ENCODE measurements at regions not wholly inside any gene's neighbourhood (a gene's known extent, or its start where the extent isn't known, plus 50 kb on each side); places are given as distances from the start of the nearest gene placed in this dataset.

GRCh38 chr13:54004026-54004699 lies 975.5 kb downstream of the OLFM4 start:
- H3K9me3 ChIP-seq (ENCODE audit: low read depth, low read length), result no peaks in the 10 kb centered on the region
- H3K27me3 ChIP-seq (ENCODE audit: insufficient read depth, low read length), result no peaks in the 10 kb centered on the region
- H3K4me3 ChIP-seq (ENCODE audit: insufficient read depth, low read length), result no peak overlapping the region
- H2AFZ ChIP-seq (ENCODE audit: low read length), result no peak overlapping the region
- H3K36me3 ChIP-seq (ENCODE audit: insufficient read depth, low read length), result no peaks in the 10 kb centered on the region
- no peaks in the 10 kb centered on the region for H3K79me2 ChIP-seq (ENCODE audit: insufficient read depth, low read length)
- H3K27ac ChIP-seq (ENCODE audit: low read depth, low read length), result no peak overlapping the region
- TF ChIP-seq CTCF (IDR thresholded peaks at IDR 0.05; ENCODE audit: extremely low read depth, low read depth, low read length), result no peak
- no peak overlapping the region for H3K4me2 ChIP-seq (ENCODE audit: insufficient read depth, low read length)
- no peaks in the 10 kb centered on the region for H4K20me1 ChIP-seq (ENCODE audit: insufficient read depth, low read length)
- H3K4me1 ChIP-seq (ENCODE audit: insufficient read depth, low read length), result no peaks in the 10 kb centered on the region
- no peak for DNase-seq (ENCODE audit: insufficient read length, low spot score, missing footprints)

GRCh38 chr13:54016542-54016941 lies 987.9 kb downstream of the OLFM4 start:
- Histone ChIP-seq H4K20me1 (ENCODE audit: insufficient read depth, low read length) (no peaks in the 10 kb centered on the region), H3K4me2 (ENCODE audit: insufficient read depth, low read length) (no peak overlapping the region), H3K79me2 (ENCODE audit: insufficient read depth, low read length) (no peaks in the 10 kb centered on the region), H3K4me3 (ENCODE audit: insufficient read depth, low read length) (no peak overlapping the region), H3K36me3 (ENCODE audit: insufficient read depth, low read length) (no peaks in the 10 kb centered on the region), H2AFZ (ENCODE audit: low read length) (no peak overlapping the region), H3K4me1 (ENCODE audit: insufficient read depth, low read length) (no peaks in the 10 kb centered on the region), H3K27me3 (ENCODE audit: insufficient read depth, low read length) (no peaks in the 10 kb centered on the region), H3K9me3 (ENCODE audit: low read depth, low read length) (no peaks in the 10 kb centered on the region), H3K27ac (ENCODE audit: low read depth, low read length) (no peak overlapping the region)
- no peak for TF ChIP-seq CTCF (IDR thresholded peaks at IDR 0.05; ENCODE audit: extremely low read depth, low read depth, low read length)
- DNase-seq (ENCODE audit: insufficient read length, low spot score, missing footprints), result no peak

- Histone ChIP-seq H3K79me2 (ENCODE audit: insufficient read depth, low read length) (no peaks in the 10 kb centered on the region), H3K27me3 (ENCODE audit: insufficient read depth, low read length) (no peaks in the 10 kb centered on the region), H3K4me1 (ENCODE audit: insufficient read depth, low read length) (no peaks in the 10 kb centered on the region), H3K4me2 (ENCODE audit: insufficient read depth, low read length) (no peak overlapping the region), H2AFZ (ENCODE audit: low read length) (no peak overlapping the region), H3K4me3 (ENCODE audit: insufficient read depth, low read length) (no peak overlapping the region), H3K36me3 (ENCODE audit: insufficient read depth, low read length) (no peaks in the 10 kb centered on the region), H4K20me1 (ENCODE audit: insufficient read depth, low read length) (no peaks in the 10 kb centered on the region), H3K27ac (ENCODE audit: low read depth, low read length) (no peak overlapping the region), H3K9me3 (ENCODE audit: low read depth, low read length) (peaks cover 2% of the 10 kb centered on the region)
- no peak for DNase-seq (ENCODE audit: insufficient read length, low spot score, missing footprints)
- no peak for TF ChIP-seq CTCF (IDR thresholded peaks at IDR 0.05; ENCODE audit: extremely low read depth, low read depth, low read length)
Measured at GRCh38 chr13:54018485-54018884, 989.9 kb downstream of the OLFM4 start.

- H3K27me3 ChIP-seq (ENCODE audit: insufficient read depth, low read length), result no peaks in the 10 kb centered on the region
- no peaks in the 10 kb centered on the region for H4K20me1 ChIP-seq (ENCODE audit: insufficient read depth, low read length)
- H3K27ac ChIP-seq (ENCODE audit: low read depth, low read length), result no peak overlapping the region
- H3K79me2 ChIP-seq (ENCODE audit: insufficient read depth, low read length), result no peaks in the 10 kb centered on the region
- H3K9me3 ChIP-seq (ENCODE audit: low read depth, low read length), result no peaks in the 10 kb centered on the region
- H3K4me1 ChIP-seq (ENCODE audit: insufficient read depth, low read length), result no peaks in the 10 kb centered on the region
- no peaks in the 10 kb centered on the region for H3K36me3 ChIP-seq (ENCODE audit: insufficient read depth, low read length)
- H3K4me3 ChIP-seq (ENCODE audit: insufficient read depth, low read length), result no peak overlapping the region
- no peak for DNase-seq (ENCODE audit: insufficient read length, low spot score, missing footprints)
- no peak for TF ChIP-seq CTCF (IDR thresholded peaks at IDR 0.05; ENCODE audit: extremely low read depth, low read depth, low read length)
- H3K4me2 ChIP-seq (ENCODE audit: insufficient read depth, low read length), result no peak overlapping the region
- H2AFZ ChIP-seq (ENCODE audit: low read length), result no peak overlapping the region
Measured at GRCh38 chr13:54029226-54029625, 1000.6 kb downstream of the OLFM4 start.

All from osteoblast (primary cell).